ENCODE measurements at regions not wholly inside any gene's neighbourhood (a gene's known extent, or its start where the extent isn't known, plus 50 kb on each side); places are given as distances from the start of the nearest gene placed in this dataset.

DNA sequence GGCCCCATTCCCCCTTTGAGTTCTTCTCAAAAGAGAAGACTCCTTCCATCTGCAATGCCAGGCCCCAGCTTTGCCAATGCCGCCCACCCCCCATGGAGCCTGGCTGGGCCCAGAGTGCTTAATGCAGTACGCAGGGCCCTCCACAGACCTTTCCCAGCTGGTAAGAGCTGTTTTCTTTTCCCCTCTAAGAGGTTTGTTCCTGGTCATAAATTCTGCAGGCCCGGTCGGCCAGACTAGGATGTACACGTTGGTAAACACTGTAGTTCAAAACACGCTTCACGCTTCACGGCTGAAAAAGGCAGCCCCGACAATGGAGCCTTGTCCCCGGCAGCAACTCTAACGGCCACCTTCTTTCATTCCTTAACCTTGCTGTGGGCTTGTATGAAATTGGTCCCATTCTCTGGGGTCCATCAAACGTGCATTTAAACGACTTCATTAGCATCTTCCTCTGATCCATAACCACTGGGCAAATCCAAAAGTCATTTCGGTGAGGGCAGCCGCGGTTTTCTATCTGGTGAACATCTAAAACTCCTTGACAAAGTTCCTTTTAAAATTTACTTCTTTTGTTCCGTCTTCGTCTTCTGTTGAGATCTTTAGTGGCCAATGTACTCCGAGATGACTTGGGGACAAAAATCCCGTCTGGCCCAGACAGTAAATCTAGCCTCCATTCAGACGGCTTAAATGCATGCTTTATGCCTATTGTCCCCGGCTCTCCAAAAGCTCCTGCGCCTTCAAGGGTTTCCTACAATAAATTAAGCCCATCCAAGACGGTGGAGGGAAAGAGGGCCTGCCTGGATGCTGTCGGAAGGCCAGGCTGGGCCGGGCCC lies 60.0 kb upstream of the MYEOV start:
- no peak for ATAC-seq (ENCODE audit: low read depth)
- no peaks in the 10 kb centered on the region for H3K9me3 ChIP-seq (ENCODE audit: severe bottlenecking)
- no peaks in the 10 kb centered on the region for H3K4me1 ChIP-seq (ENCODE audit: insufficient read depth, poor library complexity, severe bottlenecking)
- H3K27ac ChIP-seq (ENCODE audit: poor library complexity, severe bottlenecking) = no peak overlapping the region
- TF ChIP-seq, protein P1, sequence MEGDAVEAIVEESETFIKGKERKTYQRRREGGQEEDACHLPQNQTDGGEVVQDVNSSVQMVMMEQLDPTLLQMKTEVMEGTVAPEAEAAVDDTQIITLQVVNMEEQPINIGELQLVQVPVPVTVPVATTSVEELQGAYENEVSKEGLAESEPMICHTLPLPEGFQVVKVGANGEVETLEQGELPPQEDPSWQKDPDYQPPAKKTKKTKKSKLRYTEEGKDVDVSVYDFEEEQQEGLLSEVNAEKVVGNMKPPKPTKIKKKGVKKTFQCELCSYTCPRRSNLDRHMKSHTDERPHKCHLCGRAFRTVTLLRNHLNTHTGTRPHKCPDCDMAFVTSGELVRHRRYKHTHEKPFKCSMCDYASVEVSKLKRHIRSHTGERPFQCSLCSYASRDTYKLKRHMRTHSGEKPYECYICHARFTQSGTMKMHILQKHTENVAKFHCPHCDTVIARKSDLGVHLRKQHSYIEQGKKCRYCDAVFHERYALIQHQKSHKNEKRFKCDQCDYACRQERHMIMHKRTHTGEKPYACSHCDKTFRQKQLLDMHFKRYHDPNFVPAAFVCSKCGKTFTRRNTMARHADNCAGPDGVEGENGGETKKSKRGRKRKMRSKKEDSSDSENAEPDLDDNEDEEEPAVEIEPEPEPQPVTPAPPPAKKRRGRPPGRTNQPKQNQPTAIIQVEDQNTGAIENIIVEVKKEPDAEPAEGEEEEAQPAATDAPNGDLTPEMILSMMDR (IDR thresholded peaks at IDR 0.05; ENCODE audit: poor library complexity, severe bottlenecking) = no peak
- H3K36me3 ChIP-seq (ENCODE audit: low read depth) = no peaks in the 10 kb centered on the region
- H3K27me3 ChIP-seq (ENCODE audit: insufficient read depth, poor library complexity, severe bottlenecking) = no peaks in the 10 kb centered on the region
- no peak for DNase-seq (ENCODE audit: low spot score)
- H3K4me3 ChIP-seq (ENCODE audit: severe bottlenecking) = no peak overlapping the region

DNA sequence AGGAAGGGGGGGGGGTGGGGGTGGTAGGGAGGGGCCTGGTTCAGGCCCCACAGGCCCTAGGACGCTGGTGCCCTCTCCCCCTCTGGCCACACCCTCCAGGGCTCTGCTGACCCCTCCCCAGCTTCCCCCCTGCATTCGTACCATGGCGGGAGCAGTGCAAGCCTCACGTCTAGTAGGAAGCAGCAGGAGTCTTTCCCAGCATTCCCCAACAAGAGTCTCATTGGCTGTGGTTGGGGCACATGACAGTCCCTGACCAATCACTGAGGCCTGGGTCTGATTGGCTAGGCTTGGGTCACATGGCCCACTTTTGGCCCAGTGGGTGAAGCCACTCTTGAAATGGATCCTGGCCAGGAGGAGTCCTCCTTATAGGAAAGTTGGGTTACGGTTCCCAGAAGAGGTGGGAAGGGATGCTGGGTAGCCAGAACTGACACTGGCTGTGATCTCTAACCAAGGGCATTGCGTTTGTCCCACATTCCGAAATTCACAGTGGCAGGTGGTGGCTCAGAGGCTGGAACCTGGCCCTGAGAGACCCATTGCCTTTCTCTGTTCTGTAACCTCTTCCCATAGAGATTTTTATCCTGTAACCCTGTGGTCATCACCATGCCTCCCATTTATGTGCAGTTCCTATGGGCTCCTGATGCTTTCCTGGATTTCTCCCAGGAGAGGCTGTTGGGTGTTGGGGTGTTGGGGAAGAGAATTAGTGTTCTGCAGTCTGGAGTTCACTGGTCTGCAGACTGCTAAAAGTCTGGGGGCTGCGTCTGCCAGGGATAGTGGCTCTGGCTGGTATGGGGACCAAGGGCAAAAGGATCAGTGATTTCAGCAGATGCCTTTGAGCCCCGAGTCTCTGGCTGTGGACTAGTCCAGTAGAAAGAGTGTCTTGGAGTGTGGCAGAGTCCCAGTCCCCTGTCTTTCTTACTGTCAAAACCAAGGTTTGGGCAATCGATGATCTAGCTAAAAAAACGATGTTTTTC lies 58.9 kb upstream of the MYEOV start:
- H3K36me3 ChIP-seq (ENCODE audit: low read depth) = no peaks in the 10 kb centered on the region

DNA sequence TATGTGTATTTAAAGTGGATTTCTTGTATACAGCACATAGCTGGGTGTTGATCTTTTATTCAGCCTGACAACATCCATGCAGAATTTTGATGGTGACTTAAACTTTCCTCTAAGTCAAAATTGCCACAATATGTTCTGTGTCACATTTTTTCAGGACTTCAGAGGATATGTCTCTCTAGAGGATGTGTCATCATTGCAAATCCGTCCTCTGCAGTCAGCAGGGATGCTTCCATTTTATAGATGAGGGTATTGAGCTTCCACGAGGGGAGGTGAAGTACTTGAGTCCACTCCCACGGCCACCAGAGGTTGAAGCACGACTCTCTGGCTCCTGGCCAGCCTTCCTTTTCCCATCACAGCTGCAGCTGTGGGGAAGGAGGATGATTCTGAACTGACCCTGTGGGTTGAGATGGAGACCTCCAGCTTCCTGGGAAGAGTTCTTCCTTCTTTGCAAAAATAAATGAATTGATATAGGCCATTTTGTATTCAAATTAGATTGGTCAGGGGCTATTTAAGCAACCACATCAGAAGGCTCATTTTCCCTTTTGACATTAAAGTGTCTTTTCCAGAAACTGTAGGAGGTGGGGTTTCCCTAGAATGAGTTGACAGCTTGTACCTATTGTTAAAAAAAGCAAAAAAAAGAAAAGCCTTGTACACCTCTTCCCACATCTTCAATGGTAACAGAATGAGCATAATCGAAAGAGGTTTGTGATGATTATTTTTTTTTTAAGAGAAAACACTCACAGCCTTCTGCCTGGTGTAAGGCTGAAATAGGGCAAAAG lies 55.2 kb upstream of the MYEOV start:
- TF ChIP-seq, protein P1 (IDR thresholded peaks at IDR 0.05; ENCODE audit: poor library complexity, severe bottlenecking) = no peak
- H3K27me3 ChIP-seq (ENCODE audit: insufficient read depth, poor library complexity, severe bottlenecking) = no peaks in the 10 kb centered on the region
- no peak overlapping the region for H3K4me3 ChIP-seq (ENCODE audit: severe bottlenecking)
- no peak overlapping the region for H3K27ac ChIP-seq (ENCODE audit: poor library complexity, severe bottlenecking)
- ATAC-seq (ENCODE audit: low read depth) (no peak), DNase-seq (ENCODE audit: low spot score) (no peak)
- H3K9me3 ChIP-seq (ENCODE audit: severe bottlenecking) = no peaks in the 10 kb centered on the region
- H3K4me1 ChIP-seq (ENCODE audit: insufficient read depth, poor library complexity, severe bottlenecking) = no peaks in the 10 kb centered on the region
- no peaks in the 10 kb centered on the region for H3K36me3 ChIP-seq (ENCODE audit: low read depth)

More for the DNA sequence above, 58.9 kb upstream of the MYEOV start:
- DNase-seq (ENCODE audit: low spot score) (no peak), ATAC-seq (ENCODE audit: low read depth) (no peak)
- TF ChIP-seq, protein P1 (IDR thresholded peaks at IDR 0.05; ENCODE audit: poor library complexity, severe bottlenecking) = no peak
- Histone ChIP-seq H3K27ac (ENCODE audit: poor library complexity, severe bottlenecking) (no peak overlapping the region), H3K4me1 (ENCODE audit: insufficient read depth, poor library complexity, severe bottlenecking) (no peaks in the 10 kb centered on the region), H3K27me3 (ENCODE audit: insufficient read depth, poor library complexity, severe bottlenecking) (no peaks in the 10 kb centered on the region), H3K9me3 (ENCODE audit: severe bottlenecking) (no peaks in the 10 kb centered on the region), H3K4me3 (ENCODE audit: severe bottlenecking) (no peak overlapping the region)

DNA sequence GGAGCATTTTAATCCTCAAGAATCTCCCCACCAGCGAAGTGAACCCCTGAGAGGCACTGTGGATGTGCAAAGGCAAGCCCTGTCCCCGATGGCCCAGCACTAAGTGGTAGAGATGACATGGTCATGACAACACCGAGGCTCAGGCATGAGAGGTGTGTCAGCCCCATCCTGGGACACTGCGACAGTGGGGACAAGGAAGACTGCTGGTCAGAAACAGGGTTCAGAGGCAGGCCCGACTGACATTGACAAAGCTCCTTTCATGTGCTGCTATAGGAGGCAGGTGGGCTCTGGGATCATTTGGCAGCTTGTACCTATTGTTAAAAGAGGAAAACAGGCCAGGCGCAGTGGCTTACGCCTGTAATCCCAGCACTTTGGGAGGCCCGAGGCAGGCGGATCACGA lies 54.3 kb upstream of the MYEOV start:
- no peak overlapping the region for H3K4me3 ChIP-seq (ENCODE audit: severe bottlenecking)
- DNase-seq (ENCODE audit: low spot score) (no peak), ATAC-seq (ENCODE audit: low read depth) (no peak)
- no peaks in the 10 kb centered on the region for H3K4me1 ChIP-seq (ENCODE audit: insufficient read depth, poor library complexity, severe bottlenecking)
- no peaks in the 10 kb centered on the region for H3K27me3 ChIP-seq (ENCODE audit: insufficient read depth, poor library complexity, severe bottlenecking)
- H3K9me3 ChIP-seq (ENCODE audit: severe bottlenecking) = no peaks in the 10 kb centered on the region
- no peaks in the 10 kb centered on the region for H3K36me3 ChIP-seq (ENCODE audit: low read depth)
- TF ChIP-seq, protein P1 (IDR thresholded peaks at IDR 0.05; ENCODE audit: poor library complexity, severe bottlenecking) = no peak
- H3K27ac ChIP-seq (ENCODE audit: poor library complexity, severe bottlenecking) = no peak overlapping the region

Measured in RWPE2 (cell line).